SK-N-SH (cell line): ENCODE measurements at regions not wholly inside any gene's neighbourhood (a gene's known extent, or its start where the extent isn't known, plus 50 kb on each side); places are given as distances from the start of the nearest gene placed in this dataset.

ENCODE experiments used
- CTCF ChIA-PET: fragments of 300-600, 350-600 bp; formaldehyde crosslinking; extraction: SDS; loops from one replicate; lab custom pipeline; 2021; lab: Yijun Ruan, JAX
- POLR2A ChIA-PET: fragments of 350-600 bp; sonication (Branson Sonifier 250); formaldehyde crosslinking; extraction: SDS; loops from one replicate; lab custom pipeline; 2020; ENCODE audit warnings: antibody characterized with exemption, inconsistent platforms; lab: Yijun Ruan, JAX
- DNase-seq: peaks from one replicate; pipeline ENCODE4 v3.0.0; 2012
- H2AFZ ChIP-seq: fragments of 200-600 bp; sonication (generic); 2 replicates; pipeline ENCODE4 v1.8.1; 2016; ENCODE audit warnings: antibody characterized with exemption, mild to moderate bottlenecking, low read depth
- H3F3A ChIP-seq: fragments of 200-600 bp; sonication (generic); replicated peaks from 2 replicates; pipeline ENCODE3; 2016; ENCODE audit warnings: antibody characterized with exemption, mild to moderate bottlenecking; ENCODE audit not compliant: insufficient read depth
- H3K27ac ChIP-seq, 2 experiments: fragments of 200-500 bp in 1 of 2; fragments of 200-600 bp in 1 of 2; sonication (Bioruptor generic) in 1 of 2; sonication (generic), shearing (Covaris generic) in 1 of 2; 2 replicates each; pipeline versions ENCODE4 v1.5.1 to v1.6.1; 2014 to 2016; ENCODE audit warnings: low read depth in 2 of 2, inconsistent platforms in 1 of 2, low read length in 1 of 2, mild to moderate bottlenecking in 1 of 2, mixed read lengths in 1 of 2
- H3K27me3 ChIP-seq: fragments of 200-600 bp; sonication (generic), shearing (Covaris generic); 2 replicates; pipeline ENCODE4 v1.6.1; 2016; ENCODE audit warnings: mixed run types; ENCODE audit not compliant: insufficient read depth
- H3K36me3 ChIP-seq, 2 experiments: fragments of 200-500 bp in 1 of 2; fragments of 200-600 bp in 1 of 2; sonication (Bioruptor generic) in 1 of 2; sonication (generic) in 1 of 2; replicated peaks in 1 of 2; 2 replicates each; pipeline versions ENCODE3 to v1.5.1; 2014 to 2016; ENCODE audit warnings: low read length in 1 of 2, mild to moderate bottlenecking in 1 of 2; ENCODE audit not compliant: insufficient read depth in 2 of 2, control insufficient read depth in 1 of 2
- H3K4me1 ChIP-seq, 2 experiments: fragments of 200-500 bp in 1 of 2; fragments of 200-600 bp in 1 of 2; sonication (Bioruptor generic) in 1 of 2; sonication (generic), shearing (Covaris generic) in 1 of 2; 2 replicates each; pipeline versions ENCODE4 v1.5.1 to v1.6.1; 2014 to 2016; ENCODE audit warnings: low read depth in 1 of 2, low read length in 1 of 2, mixed run types in 1 of 2; ENCODE audit not compliant: insufficient read depth in 2 of 2, control insufficient read depth in 1 of 2
- H3K4me2 ChIP-seq: fragments of 200-600 bp; sonication (generic), shearing (Covaris generic); 2 replicates; pipeline ENCODE4 v1.6.1; 2017; ENCODE audit warnings: mixed run types
- H3K4me3 ChIP-seq, 2 experiments: fragments of 200-500 bp in 1 of 2; fragments of 200-600 bp in 1 of 2; sonication (Bioruptor generic) in 1 of 2; sonication (generic), shearing (Covaris generic) in 1 of 2; 2 replicates each; pipeline versions ENCODE4 v1.5.1 to v1.8.1; 2014 to 2016; ENCODE audit warnings: low read depth in 2 of 2, inconsistent platforms in 1 of 2, low read length in 1 of 2, mild to moderate bottlenecking in 1 of 2, mixed read lengths in 1 of 2, moderate library complexity in 1 of 2
- H3K79me2 ChIP-seq: fragments of 200-600 bp; sonication (generic); 2 replicates; pipeline ENCODE4 v1.8.1; 2017; ENCODE audit warnings: mild to moderate bottlenecking; ENCODE audit not compliant: insufficient read depth
- H3K9ac ChIP-seq: fragments of 200-600 bp; sonication (generic); 2 replicates; pipeline ENCODE4 v1.6.1; 2017; ENCODE audit warnings: mixed run types
- H3K9me2 ChIP-seq: fragments of 200-600 bp; sonication (generic); 2 replicates; pipeline ENCODE4 v1.6.1; 2017; ENCODE audit warnings: mixed run types
- H3K9me3 ChIP-seq: fragments of 200-600 bp; sonication (generic); 2 replicates; pipeline ENCODE4 v1.6.1; 2017; ENCODE audit warnings: mixed run types, mild to moderate bottlenecking, moderate library complexity
- H4K20me1 ChIP-seq: fragments of 200-600 bp; sonication (generic); 2 replicates; pipeline ENCODE4 v1.6.1; 2017; ENCODE audit warnings: mild to moderate bottlenecking, mixed run types; ENCODE audit not compliant: insufficient read depth
- CHD2 ChIP-seq: fragments of 150-350 bp; IDR thresholded peaks from 2 replicates; pipeline ENCODE4 v1.6.1; 2018; ENCODE audit warnings: low read length; ENCODE audit not compliant: partially characterized antibody
- CTCF ChIP-seq: fragments of 200-600 bp; sonication (generic); IDR thresholded peaks from 2 replicates; pipeline ENCODE4 v1.6.1; 2017; ENCODE audit warnings: antibody characterized with exemption, mild to moderate bottlenecking, moderate library complexity
- ELF1 ChIP-seq: IDR thresholded peaks from 2 replicates; pipeline ENCODE4 v1.4.0; 2012
- FOXM1 ChIP-seq: IDR thresholded peaks from 2 replicates; pipeline ENCODE4 v1.4.0; 2012; ENCODE audit warnings: low read depth, mild to moderate bottlenecking
- GABPA ChIP-seq: IDR thresholded peaks from 2 replicates; pipeline ENCODE4 v1.4.0; 2012; ENCODE audit warnings: low read depth, mild to moderate bottlenecking
- IRF3 ChIP-seq: fragments of 150-350 bp; IDR thresholded peaks from 2 replicates; pipeline ENCODE4 v1.6.1; 2016; ENCODE audit warnings: mild to moderate bottlenecking, low read depth, low read length
- JUND ChIP-seq: IDR thresholded peaks from 2 replicates; pipeline ENCODE4 v1.4.0; 2012
- MAX ChIP-seq: IDR thresholded peaks from 2 replicates; pipeline ENCODE4 v1.4.0; 2012; ENCODE audit warnings: low read depth
- NRF1 ChIP-seq: IDR thresholded peaks from 2 replicates; pipeline ENCODE4 v1.6.1; 2012; ENCODE audit warnings: low read depth, mild to moderate bottlenecking, low read length
- PBX3 ChIP-seq: IDR thresholded peaks from 2 replicates; pipeline ENCODE4; 2012
- POLR2AphosphoS5 ChIP-seq: IDR thresholded peaks from 2 replicates; pipeline ENCODE4 v1.6.1; 2012; ENCODE audit warnings: low read depth, low read length
- RAD21 ChIP-seq: IDR thresholded peaks from 2 replicates; pipeline ENCODE4 v1.6.1; 2012; ENCODE audit warnings: mild to moderate bottlenecking, low read length
- REST ChIP-seq: IDR thresholded peaks from 2 replicates; pipeline ENCODE4 v1.6.1; 2012; ENCODE audit warnings: mild to moderate bottlenecking, low read depth, low read length, moderate library complexity
- RXRA ChIP-seq: IDR thresholded peaks from 2 replicates; pipeline ENCODE4 v1.4.0; 2012; ENCODE audit warnings: low read depth, mild to moderate bottlenecking, borderline replicate concordance
- SMC3 ChIP-seq: IDR thresholded peaks from 2 replicates; pipeline ENCODE4 v1.6.1; 2012; ENCODE audit warnings: low read depth, low read length, improper control_type of control experiment
- TAF1 ChIP-seq: IDR thresholded peaks from 2 replicates; pipeline ENCODE4 v1.6.1; 2012; ENCODE audit warnings: low read depth, mild to moderate bottlenecking, low read length, moderate library complexity, borderline replicate concordance
- TCF12 ChIP-seq: IDR thresholded peaks from 2 replicates; pipeline ENCODE4 v1.4.0; 2012
- TEAD4 ChIP-seq: IDR thresholded peaks from 2 replicates; pipeline ENCODE4 v1.4.0; 2012; ENCODE audit warnings: mild to moderate bottlenecking, borderline replicate concordance; ENCODE audit not compliant: insufficient read depth
- USF1 ChIP-seq: IDR thresholded peaks from 2 replicates; pipeline ENCODE4 v1.4.0; 2012; ENCODE audit warnings: low read depth, borderline replicate concordance
- ZBTB33 ChIP-seq: IDR thresholded peaks from 2 replicates; pipeline ENCODE4 v1.4.0; 2012; ENCODE audit warnings: low read depth, borderline replicate concordance
- WGBS: methylation state at CpG from one replicate; pipeline ENCODE4 v1.1.6; 2017; ENCODE audit warnings: low lambda C conversion rate; 5-methylcytosine and 5-hydroxymethylcytosine counted together

- no peak overlapping the region for H3K4me3 ChIP-seq
- CTCF ChIA-PET, result no interaction called here
- peaks cover 7% of the 10 kb centered on the region for H3F3A ChIP-seq
- no peaks in the 10 kb centered on the region for H3K27me3 ChIP-seq
- no peak overlapping the region for H2AFZ ChIP-seq
- no peak overlapping the region for H3K4me2 ChIP-seq
- H3K9me2 ChIP-seq, result no peaks in the 10 kb centered on the region
- no peaks in the 10 kb centered on the region for H3K36me3 ChIP-seq
- POLR2A ChIA-PET, result no interaction called here
- no peak overlapping the region for H3K9ac ChIP-seq
- DNase-seq, result no peak
- no peak overlapping the region for H3K27ac ChIP-seq
- peaks cover 3% of the 10 kb centered on the region; the same call in 1 of the 2 replicates for H3K9me3 ChIP-seq
- 81% methylated on average over 2 of the region's 2 CpGs for WGBS
- H4K20me1 ChIP-seq, result no peaks in the 10 kb centered on the region
- no peaks in the 10 kb centered on the region for H3K79me2 ChIP-seq
- TF ChIP-seq ZBTB33 (no peak), USF1 (no peak), ELF1 (no peak), RXRA (no peak), GABPA (no peak), FOXM1 (no peak), TCF12 (no peak), MAX (no peak), SMC3 (no peak), JUND (no peak), IRF3 (no peak), TAF1 (no peak), CTCF (no peak), CHD2 (no peak), TEAD4 (no peak), PBX3 (no peak), REST (no peak), NRF1 (no peak), RAD21 (no peak), POLR2AphosphoS5 (no peak)
- peaks cover 2 to 14% of the 10 kb centered on the region in 2 experiments; a peak in 2 of 4 replicates for H3K4me1 ChIP-seq
Observed at GRCh38 chr2:9081750-9082149, 78.3 kb upstream of the MBOAT2 start.
